Hepatocyte (in vitro differentiated cells): ENCODE measurements at regions not wholly inside any gene's neighbourhood (a gene's known extent, or its start where the extent isn't known, plus 50 kb on each side); places are given as distances from the start of the nearest gene placed in this dataset.

ENCODE experiments used
- DNase-seq: peaks from one replicate; pipeline ENCODE4 v3.0.0-alpha.2; 2016; ENCODE audit warnings: low spot score
- H2AFZ ChIP-seq: fragments of 200-600 bp; sonication (generic); 2 replicates; pipeline ENCODE4 v1.6.0; 2016; ENCODE audit warnings: antibody characterized with exemption, mild to moderate bottlenecking
- H3K27ac ChIP-seq: fragments of 200-600 bp; sonication (generic); 2 replicates; pipeline ENCODE4 v1.5.1; 2016; ENCODE audit warnings: mild to moderate bottlenecking
- H3K27me3 ChIP-seq: fragments of 200-600 bp; sonication (generic); 2 replicates; pipeline ENCODE4 v1.6.1; 2016
- H3K36me3 ChIP-seq: fragments of 200-600 bp; sonication (generic); replicated peaks from 2 replicates; pipeline ENCODE4 v1.5.1; 2016; ENCODE audit warnings: low read depth; ENCODE audit not compliant: insufficient read depth
- H3K4me1 ChIP-seq: fragments of 200-600 bp; sonication (generic); 2 replicates; pipeline ENCODE4 v1.5.1; 2016; ENCODE audit warnings: mild to moderate bottlenecking, moderate library complexity; ENCODE audit not compliant: insufficient read depth
- H3K4me2 ChIP-seq: fragments of 200-600 bp; sonication (generic); 2 replicates; pipeline ENCODE4 v1.6.0; 2016
- H3K4me3 ChIP-seq: fragments of 200-600 bp; sonication (generic); 2 replicates; pipeline ENCODE4 v1.5.1; 2016; ENCODE audit warnings: mild to moderate bottlenecking
- H3K79me2 ChIP-seq: fragments of 200-600 bp; sonication (generic); 2 replicates; pipeline ENCODE4 v1.6.0; 2017; ENCODE audit warnings: mild to moderate bottlenecking
- H3K9me2 ChIP-seq: fragments of 200-600 bp; sonication (generic); replicated peaks from 2 replicates; pipeline ENCODE4 v1.6.0; 2017; ENCODE audit warnings: mild to moderate bottlenecking; ENCODE audit not compliant: insufficient read depth
- H3K9me3 ChIP-seq: fragments of 200-600 bp; sonication (generic); 2 replicates; pipeline ENCODE4 v1.5.1; 2016; ENCODE audit warnings: low read depth, mild to moderate bottlenecking
- H4K20me1 ChIP-seq: fragments of 200-600 bp; sonication (generic); 2 replicates; pipeline ENCODE4 v1.6.0; 2016; ENCODE audit warnings: mild to moderate bottlenecking; ENCODE audit not compliant: insufficient read depth, poor library complexity, severe bottlenecking
- EZH2 ChIP-seq: fragments of 200-600 bp; sonication (generic); IDR thresholded peaks from 2 replicates; pipeline ENCODE4 v1.6.1; 2016; ENCODE audit warnings: antibody characterized with exemption, mild to moderate bottlenecking, borderline replicate concordance
- EZH2phosphoT487 ChIP-seq: fragments of 200-600 bp; sonication (generic); IDR thresholded peaks from one replicate; pipeline ENCODE4 v1.6.1; 2018; ENCODE audit warnings: antibody characterized with exemption, mild to moderate bottlenecking, low read depth, moderate library complexity; ENCODE audit not compliant: unreplicated experiment, severe bottlenecking
- WGBS: methylation state at CpG from one replicate; pipeline ENCODE4 v1.1.6; 2016; ENCODE audit warnings: low lambda C conversion rate; ENCODE audit errors: missing lambda C conversion rate; 5-methylcytosine and 5-hydroxymethylcytosine counted together
- TF ChIP-seq, protein P1 (sequence below): fragments of 200-600 bp; sonication (generic); IDR thresholded peaks from 2 replicates; pipeline ENCODE4 v1.5.1; 2016; ENCODE audit warnings: antibody characterized with exemption, mild to moderate bottlenecking; ENCODE audit not compliant: poor library complexity

DNA sequence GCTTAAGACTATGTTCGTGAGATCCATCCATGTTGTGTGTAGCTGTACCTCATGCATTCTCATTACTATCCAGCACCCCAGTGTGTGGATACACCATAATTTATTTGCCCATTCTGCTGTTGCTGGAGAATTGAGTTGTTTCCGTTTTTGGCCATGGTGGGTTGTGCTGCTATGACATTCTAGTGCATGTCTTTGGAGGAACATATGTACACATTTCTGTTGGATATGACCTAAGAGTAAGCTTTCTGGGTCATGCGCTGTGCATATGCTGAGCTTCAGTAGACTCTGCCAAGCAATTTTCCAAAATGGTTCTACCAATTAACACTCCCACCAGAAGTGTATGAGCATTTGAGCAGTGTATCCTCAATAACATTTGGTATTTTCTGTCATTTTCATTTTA is 316.6 kb downstream of the MIAT start:
- 90% methylated on average over 3 of the region's 3 CpGs for whole genome bisulfite sequencing
- Histone ChIP-seq H3K79me2 (no peaks in the 10 kb centered on the region), H3K9me3 (no peaks in the 10 kb centered on the region), H3K9me2 (no peaks in the 10 kb centered on the region), H3K4me1 (no peaks in the 10 kb centered on the region), H3K27me3 (peaks cover 36% of the 10 kb centered on the region), H4K20me1 (no peaks in the 10 kb centered on the region), H3K27ac (no peak overlapping the region), H3K36me3 (no peaks in the 10 kb centered on the region), H2AFZ (no peak overlapping the region), H3K4me3 (no peak overlapping the region), H3K4me2 (no peak overlapping the region)
- TF ChIP-seq, protein P1, sequence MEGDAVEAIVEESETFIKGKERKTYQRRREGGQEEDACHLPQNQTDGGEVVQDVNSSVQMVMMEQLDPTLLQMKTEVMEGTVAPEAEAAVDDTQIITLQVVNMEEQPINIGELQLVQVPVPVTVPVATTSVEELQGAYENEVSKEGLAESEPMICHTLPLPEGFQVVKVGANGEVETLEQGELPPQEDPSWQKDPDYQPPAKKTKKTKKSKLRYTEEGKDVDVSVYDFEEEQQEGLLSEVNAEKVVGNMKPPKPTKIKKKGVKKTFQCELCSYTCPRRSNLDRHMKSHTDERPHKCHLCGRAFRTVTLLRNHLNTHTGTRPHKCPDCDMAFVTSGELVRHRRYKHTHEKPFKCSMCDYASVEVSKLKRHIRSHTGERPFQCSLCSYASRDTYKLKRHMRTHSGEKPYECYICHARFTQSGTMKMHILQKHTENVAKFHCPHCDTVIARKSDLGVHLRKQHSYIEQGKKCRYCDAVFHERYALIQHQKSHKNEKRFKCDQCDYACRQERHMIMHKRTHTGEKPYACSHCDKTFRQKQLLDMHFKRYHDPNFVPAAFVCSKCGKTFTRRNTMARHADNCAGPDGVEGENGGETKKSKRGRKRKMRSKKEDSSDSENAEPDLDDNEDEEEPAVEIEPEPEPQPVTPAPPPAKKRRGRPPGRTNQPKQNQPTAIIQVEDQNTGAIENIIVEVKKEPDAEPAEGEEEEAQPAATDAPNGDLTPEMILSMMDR = no peak
- TF ChIP-seq EZH2phosphoT487 (no peak), EZH2 (no peak)
- DNase-seq = no peak

DNA sequence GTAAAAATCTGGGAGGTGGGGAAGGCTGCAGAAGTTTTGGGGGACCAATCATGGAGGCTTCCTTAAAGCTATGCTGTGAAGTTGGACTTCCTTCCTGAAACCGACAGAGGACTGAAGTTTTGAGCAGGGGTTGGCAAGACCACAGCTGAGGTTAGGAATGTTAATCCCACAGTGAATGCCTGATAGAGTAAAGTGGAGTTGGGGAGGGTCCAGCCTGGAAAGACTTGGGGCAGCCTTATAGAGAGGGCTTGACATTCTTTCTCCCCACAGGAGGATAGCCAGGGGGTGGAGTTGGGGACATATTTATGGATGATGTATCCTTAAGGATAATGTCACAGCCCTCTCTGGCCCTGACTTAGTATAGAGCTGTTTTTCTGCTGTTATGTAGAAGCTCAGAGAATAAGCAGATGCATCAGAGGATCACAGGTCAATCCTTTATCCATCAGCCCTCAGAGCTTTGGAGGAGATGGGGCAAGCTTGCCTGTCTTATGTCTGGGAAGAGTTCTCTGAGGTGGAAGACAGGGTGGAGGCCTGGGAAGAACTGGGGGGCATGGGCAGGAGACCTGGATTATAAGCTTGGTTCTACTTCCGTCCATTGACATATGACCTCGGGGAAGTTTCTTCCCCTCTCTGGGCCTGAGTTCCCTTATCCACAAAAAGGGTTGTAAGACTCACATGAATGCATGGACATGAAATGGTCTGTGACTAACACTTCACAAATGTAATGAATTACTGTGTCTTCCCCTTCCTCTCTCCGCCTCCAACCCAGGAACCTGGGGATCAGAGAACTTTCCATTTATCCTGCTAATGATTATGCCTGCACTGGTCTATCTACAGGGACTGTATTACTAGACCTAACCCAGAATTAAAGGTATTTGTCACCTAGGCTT is 317.8 kb downstream of the MIAT start:
- 61% methylated on average over 4 of the region's 4 CpGs for WGBS
- Histone ChIP-seq H3K4me1 (no peaks in the 10 kb centered on the region), H4K20me1 (no peaks in the 10 kb centered on the region), H3K36me3 (no peaks in the 10 kb centered on the region), H2AFZ (no peak overlapping the region), H3K4me3 (no peak overlapping the region), H3K9me3 (no peaks in the 10 kb centered on the region), H3K27ac (no peak overlapping the region), H3K79me2 (no peaks in the 10 kb centered on the region), H3K4me2 (no peak overlapping the region), H3K27me3 (peaks cover 32% of the 10 kb centered on the region), H3K9me2 (no peaks in the 10 kb centered on the region)
- TF ChIP-seq EZH2phosphoT487 = no peak
- no peak for TF ChIP-seq EZH2
- TF ChIP-seq, protein P1 = no peak
- DNase-seq = no peak

DNA sequence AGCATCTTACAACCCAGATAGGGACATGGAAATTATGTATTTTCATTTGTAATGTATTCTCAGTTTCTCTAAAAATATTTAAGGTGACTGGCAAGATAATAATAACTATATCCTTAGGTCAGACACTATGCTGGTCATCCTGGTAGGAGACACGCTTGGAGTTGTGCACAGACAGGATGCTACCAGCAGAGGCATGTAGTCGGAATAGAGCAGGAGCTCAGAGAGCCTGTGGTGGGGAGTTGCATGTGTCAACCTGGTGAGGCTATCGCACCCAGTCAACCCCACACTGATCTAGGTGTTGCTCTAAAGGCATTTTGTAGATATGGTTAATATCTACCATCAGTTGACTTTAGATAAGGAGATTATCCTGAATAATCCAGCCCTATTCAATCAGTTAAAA is 318.5 kb downstream of the MIAT start:
- no peak overlapping the region for H2AFZ ChIP-seq
- no peaks in the 10 kb centered on the region for H3K9me3 ChIP-seq
- WGBS = 48% methylated on average over 3 of the region's 3 CpGs
- H3K27me3 ChIP-seq = peaks cover 32% of the 10 kb centered on the region
- no peak for DNase-seq
- no peaks in the 10 kb centered on the region for H3K36me3 ChIP-seq
- H4K20me1 ChIP-seq = no peaks in the 10 kb centered on the region
- no peak for TF ChIP-seq EZH2
- TF ChIP-seq EZH2phosphoT487 = no peak
- TF ChIP-seq, protein P1 = no peak
- no peaks in the 10 kb centered on the region for H3K4me1 ChIP-seq
- no peak overlapping the region for H3K27ac ChIP-seq
- H3K9me2 ChIP-seq = no peaks in the 10 kb centered on the region
- H3K79me2 ChIP-seq = no peaks in the 10 kb centered on the region
- no peak overlapping the region for H3K4me2 ChIP-seq
- H3K4me3 ChIP-seq = no peak overlapping the region
